Uterus (tissue), 3 donors: ENCODE measurements at regions not wholly inside any gene's neighbourhood (a gene's known extent, or its start where the extent isn't known, plus 50 kb on each side); places are given as distances from the start of the nearest gene placed in this dataset.

ENCODE experiments used
- DNase-seq, 2 donors: peaks; one replicate each; pipeline ENCODE4 v3.0.0-alpha.2; 2019 to 2020
- H3K27ac ChIP-seq, 2 donors: fragments of 200-600 bp; sonication (generic); 1 replicate in 1 of 2; 2 replicates in 1 of 2; pipeline ENCODE4 v1.5.1; 2016 to 2018
- H3K27me3 ChIP-seq, 2 donors: fragments of 200-600 bp; sonication (generic); one replicate each; pipeline ENCODE4 v1.5.1; 2018 to 2019; ENCODE audit warnings: control low read depth in 1 of 2
- H3K36me3 ChIP-seq, 2 donors: fragments of 200-600 bp; sonication (generic); one replicate each; pipeline ENCODE4 v1.5.1; 2019; ENCODE audit warnings: control low read depth in 1 of 2
- H3K4me1 ChIP-seq, 2 donors: fragments of 200-600 bp; sonication (generic); one replicate each; pipeline ENCODE4 v1.5.1; 2018 to 2019; ENCODE audit warnings: control low read depth in 1 of 2
- H3K4me3 ChIP-seq, 2 donors: fragments of 200-600 bp; sonication (generic); 1 replicate in 1 of 2; 2 replicates in 1 of 2; pipeline ENCODE4 v1.5.1; 2018 to 2019; ENCODE audit warnings: mild to moderate bottlenecking in 1 of 2
- H3K9me3 ChIP-seq, 2 donors: fragments of 200-600 bp; sonication (generic); one replicate each; pipeline ENCODE4 v1.5.1; 2019; ENCODE audit warnings: control low read depth in 1 of 2
- POLR2A ChIP-seq, 2 donors: fragments of 450-650 bp; IDR thresholded peaks; one replicate each; pipeline ENCODE4 v1.6.1; 2016; ENCODE audit warnings: antibody characterized with exemption in 2 of 2, mild to moderate bottlenecking in 1 of 2, moderate library complexity in 1 of 2
- intact Hi-C: fragments of 100-400 bp; cut with DNase I; formaldehyde crosslinking; loops from one replicate; pipeline ENCODE4 v1.15.1; 2023; ENCODE audit warnings: low total_unique reads
- TF ChIP-seq, protein P1 (sequence below), 4 experiments: fragments of 200-600 bp in 2 of 4; fragments of 450-650 bp in 2 of 4; sonication (generic) in 2 of 4; IDR thresholded peaks; one replicate each; pipeline ENCODE4 v1.5.1; 2016 to 2019; ENCODE audit warnings: antibody characterized with exemption in 4 of 4, mild to moderate bottlenecking in 2 of 4, moderate library complexity in 1 of 4
- donor health status: DM: yes; HTN: yes; CAD: no.

DNA sequence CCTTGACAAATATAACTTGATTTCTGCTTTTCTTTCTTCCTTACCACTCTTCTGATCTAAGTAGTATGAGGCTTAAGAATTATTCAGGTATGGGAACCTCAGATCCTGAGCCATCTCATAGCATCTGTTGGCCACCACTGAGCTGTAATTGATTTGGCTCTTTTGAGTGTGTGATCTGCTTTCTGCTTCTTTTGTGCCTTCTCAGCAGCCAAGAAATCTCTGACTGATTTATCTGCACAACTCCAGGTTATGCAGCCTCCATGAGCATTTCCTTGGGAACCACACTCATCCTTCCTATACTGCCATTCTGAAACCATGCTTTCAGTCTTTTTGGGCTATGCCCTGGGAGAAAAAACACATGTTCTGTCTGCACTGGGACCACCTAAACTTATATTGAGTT is 178.0 kb upstream of the FAM3C start:
- Histone ChIP-seq H3K36me3 (no peaks in the 10 kb centered on the region), H3K4me1 (no peaks in the 10 kb centered on the region), H3K9me3 (no peaks in the 10 kb centered on the region), H3K4me3 (no peak overlapping the region), H3K27ac (no peak overlapping the region), H3K27me3 (no peaks in the 10 kb centered on the region)
- TF ChIP-seq POLR2A (IDR thresholded peaks at IDR 0.05) = no peak
- TF ChIP-seq, protein P1, sequence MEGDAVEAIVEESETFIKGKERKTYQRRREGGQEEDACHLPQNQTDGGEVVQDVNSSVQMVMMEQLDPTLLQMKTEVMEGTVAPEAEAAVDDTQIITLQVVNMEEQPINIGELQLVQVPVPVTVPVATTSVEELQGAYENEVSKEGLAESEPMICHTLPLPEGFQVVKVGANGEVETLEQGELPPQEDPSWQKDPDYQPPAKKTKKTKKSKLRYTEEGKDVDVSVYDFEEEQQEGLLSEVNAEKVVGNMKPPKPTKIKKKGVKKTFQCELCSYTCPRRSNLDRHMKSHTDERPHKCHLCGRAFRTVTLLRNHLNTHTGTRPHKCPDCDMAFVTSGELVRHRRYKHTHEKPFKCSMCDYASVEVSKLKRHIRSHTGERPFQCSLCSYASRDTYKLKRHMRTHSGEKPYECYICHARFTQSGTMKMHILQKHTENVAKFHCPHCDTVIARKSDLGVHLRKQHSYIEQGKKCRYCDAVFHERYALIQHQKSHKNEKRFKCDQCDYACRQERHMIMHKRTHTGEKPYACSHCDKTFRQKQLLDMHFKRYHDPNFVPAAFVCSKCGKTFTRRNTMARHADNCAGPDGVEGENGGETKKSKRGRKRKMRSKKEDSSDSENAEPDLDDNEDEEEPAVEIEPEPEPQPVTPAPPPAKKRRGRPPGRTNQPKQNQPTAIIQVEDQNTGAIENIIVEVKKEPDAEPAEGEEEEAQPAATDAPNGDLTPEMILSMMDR (IDR thresholded peaks at IDR 0.05) = no peak
- no peak for DNase-seq
- intact Hi-C loops = no loop called here

DNA sequence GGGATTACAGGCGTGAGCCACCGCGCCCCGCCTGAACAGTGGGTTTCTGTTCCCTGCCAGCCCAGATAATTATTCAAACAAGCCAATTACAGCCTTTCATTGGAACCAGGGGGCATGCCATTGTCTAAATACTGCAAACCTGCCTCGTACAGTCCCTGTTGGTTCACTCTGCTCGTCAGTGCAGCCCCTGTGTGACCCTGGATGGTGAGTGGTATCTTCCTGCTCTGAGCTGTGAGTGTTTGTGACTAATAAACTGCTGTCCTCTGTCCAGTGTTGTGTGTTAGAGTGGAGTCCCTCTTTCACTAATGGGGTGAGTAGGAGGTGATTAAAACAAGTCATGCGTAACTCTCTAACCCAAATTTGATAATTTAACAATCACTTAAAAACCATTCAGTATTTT is 176.5 kb upstream of the FAM3C start:
- DNase-seq = no peak
- Histone ChIP-seq H3K9me3 (no peaks in the 10 kb centered on the region), H3K36me3 (no peaks in the 10 kb centered on the region), H3K27ac (no peak overlapping the region), H3K4me3 (no peak overlapping the region), H3K27me3 (no peaks in the 10 kb centered on the region), H3K4me1 (no peaks in the 10 kb centered on the region)
- intact Hi-C loops = no loop called here
- TF ChIP-seq, protein P1 (IDR thresholded peaks at IDR 0.05) = no peak
- TF ChIP-seq POLR2A (IDR thresholded peaks at IDR 0.05) = no peak

DNA sequence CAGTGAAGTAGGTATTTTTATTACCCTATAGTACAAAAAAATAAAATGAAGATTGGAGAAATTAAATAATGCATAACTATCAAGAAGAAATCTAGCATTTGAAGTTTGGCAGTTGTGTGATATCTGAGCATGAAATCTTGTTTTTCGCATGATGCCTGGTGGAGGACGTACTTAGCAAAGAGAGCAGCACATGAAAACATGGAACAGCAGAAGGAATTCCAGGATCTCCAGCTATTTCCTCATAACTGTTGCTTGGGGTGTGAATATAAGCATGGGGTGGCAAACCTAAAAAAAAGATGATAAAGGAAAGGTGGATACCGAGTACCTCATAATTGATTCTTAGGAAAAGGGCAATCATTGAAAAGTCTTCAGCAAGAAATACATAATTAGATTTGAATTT is 174.3 kb upstream of the FAM3C start:
- Histone ChIP-seq H3K4me1 (no peaks in the 10 kb centered on the region), H3K9me3 (no peaks in the 10 kb centered on the region), H3K27me3 (no peaks in the 10 kb centered on the region), H3K27ac (no peak overlapping the region), H3K4me3 (no peak overlapping the region), H3K36me3 (no peaks in the 10 kb centered on the region)
- intact Hi-C loops = no loop called here
- TF ChIP-seq POLR2A (IDR thresholded peaks at IDR 0.05) = no peak
- TF ChIP-seq, protein P1 (IDR thresholded peaks at IDR 0.05) = no peak
- DNase-seq = no peak

DNA sequence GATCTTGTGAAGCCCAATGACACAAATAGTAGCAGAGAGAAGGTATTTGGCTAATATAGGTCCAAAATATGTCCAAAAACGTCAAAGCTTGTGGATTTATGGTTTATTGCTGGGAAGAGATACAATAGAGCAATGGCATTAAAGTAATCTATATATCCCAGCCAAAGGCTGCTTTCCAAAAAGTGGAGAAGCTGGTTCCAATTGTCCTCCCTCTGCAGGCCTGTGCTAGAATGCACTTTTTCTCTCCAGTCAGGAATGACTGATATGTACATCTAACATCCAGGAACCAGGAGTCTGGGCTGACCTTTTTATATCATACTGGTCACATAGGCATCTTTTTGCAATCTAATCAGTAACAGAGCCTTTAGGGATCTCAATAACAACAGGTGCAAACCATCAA is 167.1 kb upstream of the FAM3C start:
- intact Hi-C loops = no loop called here
- no peak overlapping the region for H3K27ac ChIP-seq
- H3K36me3 ChIP-seq = no peaks in the 10 kb centered on the region
- H3K4me3 ChIP-seq = no peak overlapping the region
- DNase-seq = no peak
- H3K4me1 ChIP-seq = no peaks in the 10 kb centered on the region
- TF ChIP-seq, protein P1 (IDR thresholded peaks at IDR 0.05) = no peak
- no peak for TF ChIP-seq POLR2A (IDR thresholded peaks at IDR 0.05)
- H3K9me3 ChIP-seq = no peaks in the 10 kb centered on the region
- no peaks in the 10 kb centered on the region for H3K27me3 ChIP-seq

DNA sequence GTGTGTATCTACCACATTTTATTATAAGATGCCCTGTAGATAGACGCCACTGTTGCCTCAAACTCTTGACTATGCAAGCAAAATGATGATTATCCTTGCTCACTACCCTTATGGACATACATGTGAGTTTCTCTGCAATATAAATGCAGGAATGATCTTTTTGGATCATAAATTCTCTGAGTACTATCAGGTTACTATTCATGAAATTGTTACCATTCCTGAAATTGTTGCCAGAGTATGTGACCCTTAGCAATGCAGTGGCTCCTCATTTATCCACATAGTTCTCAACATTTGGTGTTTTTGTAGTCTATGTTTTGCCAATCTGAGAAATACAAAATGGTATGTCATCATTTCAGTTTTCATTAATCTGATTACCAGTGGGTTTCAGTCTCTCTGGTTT is 166.2 kb upstream of the FAM3C start:
- TF ChIP-seq POLR2A (IDR thresholded peaks at IDR 0.05) = no peak
- TF ChIP-seq, protein P1 (IDR thresholded peaks at IDR 0.05) = no peak
- no peak overlapping the region for H3K27ac ChIP-seq
- DNase-seq = no peak
- no peak overlapping the region for H3K4me3 ChIP-seq
- intact Hi-C loops = no loop called here
- no peaks in the 10 kb centered on the region for H3K36me3 ChIP-seq
- no peaks in the 10 kb centered on the region for H3K9me3 ChIP-seq
- no peaks in the 10 kb centered on the region for H3K27me3 ChIP-seq
- no peaks in the 10 kb centered on the region for H3K4me1 ChIP-seq
